ENCODE measurements at regions not wholly inside any gene's neighbourhood (a gene's known extent, or its start where the extent isn't known, plus 50 kb on each side); places are given as distances from the start of the nearest gene placed in this dataset.
A peak's percentile ranks its signal among the peaks of the same experiment; 100 is the strongest.

DNA sequence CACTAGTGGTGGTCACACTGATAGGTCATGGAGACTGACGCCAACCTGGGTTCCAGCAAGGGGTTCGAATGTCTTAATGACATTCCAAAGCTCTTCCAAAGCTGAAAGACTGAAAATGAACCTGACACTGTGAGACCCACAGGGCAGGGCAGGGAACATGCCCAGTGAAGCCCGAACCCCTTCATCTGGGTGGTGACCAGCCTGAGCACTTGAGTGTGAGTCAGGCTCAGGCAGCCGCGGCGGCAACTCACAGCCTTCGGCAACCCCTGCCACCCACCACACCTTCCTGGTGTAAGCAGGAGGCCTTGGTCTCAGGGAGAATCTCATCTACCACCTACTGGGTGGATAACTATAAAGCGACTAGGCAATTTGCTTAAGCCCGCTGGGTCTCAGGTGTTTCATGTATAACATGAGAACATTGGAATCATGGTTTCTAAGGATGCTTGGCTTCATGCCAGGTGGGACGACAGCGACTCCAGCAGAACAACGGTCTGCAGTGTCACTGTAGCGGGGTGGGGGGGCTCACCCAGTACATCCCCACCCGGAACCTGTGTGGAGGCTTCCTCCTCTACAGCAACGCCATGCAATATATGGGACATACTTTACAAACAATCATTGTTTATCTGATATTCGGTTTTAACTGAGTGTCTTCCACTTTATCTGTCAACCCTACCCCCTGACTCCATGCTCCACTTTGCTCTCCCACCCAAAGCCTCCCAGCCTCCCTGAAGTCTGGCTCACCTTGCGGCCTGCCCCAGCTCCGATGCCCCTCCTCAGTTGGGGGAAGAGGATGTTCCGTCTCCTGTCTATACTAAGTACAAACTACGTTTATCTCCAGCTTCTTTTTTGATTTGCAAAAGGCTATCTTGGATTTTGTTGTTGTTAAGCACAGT lies 125.0 kb upstream of the MEF2A start:
- DNase-seq (ENCODE audit: low read depth in 3 of 3, low spot score in 1 of 3): no peak

- DNase-seq (ENCODE audit: low read depth in 3 of 3, low spot score in 1 of 3): no peak
These were observed 124.4 kb upstream of the MEF2A start for GRCh38 chr15:99441444-99441800.

GRCh38 chr15:99441871-99442251 lies 123.9 kb upstream of the MEF2A start:
- DNase-seq (ENCODE audit: low read depth in 3 of 3, low spot score in 1 of 3): no peak

- no peak for DNase-seq (ENCODE audit: low read depth in 3 of 3, low spot score in 1 of 3)
These were observed 123.4 kb upstream of the MEF2A start for GRCh38 chr15:99442252-99442897.

DNA sequence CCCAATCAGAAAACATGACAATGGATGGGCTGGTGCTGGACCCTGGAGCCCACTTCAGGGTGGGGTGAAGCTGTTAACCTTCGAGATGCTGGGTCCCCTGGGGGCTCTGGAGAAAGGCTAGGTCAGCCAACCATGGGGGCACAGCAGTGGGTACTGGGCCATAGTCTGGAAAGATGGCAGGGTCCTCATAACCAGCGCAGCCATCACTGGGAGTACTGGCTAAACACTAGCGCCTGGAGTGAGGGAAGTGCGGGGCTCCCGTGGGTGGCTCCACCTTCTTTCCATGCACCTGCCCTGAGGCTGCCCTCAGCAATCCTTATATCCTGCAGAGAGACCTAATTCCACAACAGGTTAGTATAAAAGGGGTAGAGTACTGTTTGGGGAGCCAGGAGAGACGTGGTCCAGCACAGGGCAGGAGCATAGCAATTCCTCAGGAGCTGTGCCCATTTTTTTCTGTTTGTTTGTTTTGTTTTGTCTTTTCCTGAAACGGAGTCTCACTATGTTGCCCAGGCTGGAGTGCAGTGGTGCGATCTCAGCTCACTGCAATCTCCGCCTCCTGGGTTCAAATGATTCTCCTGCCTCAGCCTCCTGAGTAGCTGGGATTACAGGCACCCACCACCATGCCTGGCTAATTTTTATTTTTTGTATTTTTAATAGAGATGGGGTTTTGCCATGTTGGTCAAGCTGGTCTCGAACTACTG lies 122.6 kb upstream of the MEF2A start:
- DNase-seq (ENCODE audit: low read depth in 3 of 3, low spot score in 1 of 3): no peak

DNA sequence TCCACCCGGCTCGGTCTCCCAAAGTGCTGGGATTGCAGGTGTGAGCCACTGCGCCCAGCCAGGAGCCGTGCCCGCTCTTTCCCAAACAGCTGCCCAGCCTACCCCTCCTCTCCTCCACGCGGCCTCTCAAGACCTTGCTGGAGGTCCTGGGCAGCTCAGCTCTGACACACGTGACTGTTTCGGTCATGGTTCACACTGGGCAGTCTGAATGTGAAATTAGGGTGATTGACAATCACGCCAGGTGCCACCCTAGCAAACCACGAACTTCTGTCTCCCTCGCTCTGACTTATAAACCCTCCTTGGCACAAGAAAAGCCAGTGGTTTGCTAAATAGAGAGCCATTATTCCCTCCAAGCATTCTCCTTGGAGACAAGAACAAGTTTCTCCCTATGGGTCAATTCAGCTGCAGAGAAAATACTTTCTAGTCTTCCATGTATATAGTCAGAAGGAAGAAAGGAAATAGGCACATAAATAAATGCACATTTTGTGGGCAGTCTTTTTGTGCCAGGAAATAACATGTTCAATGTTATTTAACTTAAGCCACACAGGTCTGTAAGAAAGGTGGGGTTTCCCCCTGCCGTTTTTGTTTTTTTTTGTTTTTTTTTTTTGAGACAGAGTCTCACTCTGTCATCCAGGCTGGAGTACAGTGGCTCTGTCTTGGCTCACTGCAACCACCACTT lies 121.9 kb upstream of the MEF2A start:
- DNase-seq (ENCODE audit: low read depth in 3 of 3, low spot score in 1 of 3): no peak

GRCh38 chr15:99445272-99445850 lies 120.4 kb upstream of the MEF2A start:
- DNase-seq (ENCODE audit: low read depth in 3 of 3, low spot score in 1 of 3): no peak

DNA sequence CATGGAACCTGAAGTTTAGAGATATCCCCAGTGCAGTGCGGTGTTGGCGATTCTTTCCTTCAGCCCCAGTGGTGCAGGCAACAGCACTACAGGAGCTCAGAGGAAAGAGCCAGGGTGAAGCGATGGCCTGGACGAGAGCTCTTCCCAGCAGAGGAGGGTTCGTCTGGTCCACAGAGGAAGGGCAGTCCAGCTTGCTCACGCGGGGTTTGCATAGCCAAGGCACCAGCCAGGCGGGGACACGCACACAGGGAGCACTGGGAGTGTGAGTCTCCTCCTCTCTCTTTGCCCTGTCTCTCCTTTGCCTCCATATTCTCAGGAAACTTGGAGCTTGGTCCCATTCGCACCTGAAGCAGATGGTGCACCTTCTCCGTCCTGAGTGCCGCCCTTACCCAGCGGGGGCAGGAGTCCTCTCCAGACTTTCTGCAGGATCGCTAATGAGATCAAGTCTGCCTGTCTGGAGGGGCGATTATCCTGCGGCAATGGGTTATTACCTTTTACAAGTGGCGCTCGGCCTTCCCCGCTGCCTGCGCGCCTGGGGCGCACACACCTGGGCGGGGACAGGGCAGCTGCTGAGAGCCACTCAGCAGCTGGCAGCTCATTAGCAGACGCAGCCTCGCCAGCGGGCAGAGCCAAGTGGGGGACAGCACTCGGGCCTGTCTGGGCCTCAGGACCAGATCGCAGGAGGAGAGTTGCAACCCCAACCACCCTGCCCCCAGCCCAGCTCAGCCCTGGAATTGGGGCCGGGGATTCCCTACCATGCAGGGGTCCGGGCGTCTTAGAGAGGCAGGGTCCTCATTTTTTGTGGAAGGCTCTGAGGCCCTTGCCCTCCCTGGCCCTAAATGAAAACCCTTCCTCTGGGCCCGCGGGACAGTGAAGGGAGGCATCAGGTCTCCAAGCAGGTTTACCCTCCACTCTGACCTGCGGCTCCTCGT lies 119.0 kb upstream of the MEF2A start:
- DNase-seq (ENCODE audit: low read depth in 3 of 3, low spot score in 1 of 3): no peak

GRCh38 chr15:99447497-99448371 lies 118.0 kb upstream of the MEF2A start:
- DNase-seq (ENCODE audit: low read depth in 3 of 3, low spot score in 1 of 3): no peak

DNA sequence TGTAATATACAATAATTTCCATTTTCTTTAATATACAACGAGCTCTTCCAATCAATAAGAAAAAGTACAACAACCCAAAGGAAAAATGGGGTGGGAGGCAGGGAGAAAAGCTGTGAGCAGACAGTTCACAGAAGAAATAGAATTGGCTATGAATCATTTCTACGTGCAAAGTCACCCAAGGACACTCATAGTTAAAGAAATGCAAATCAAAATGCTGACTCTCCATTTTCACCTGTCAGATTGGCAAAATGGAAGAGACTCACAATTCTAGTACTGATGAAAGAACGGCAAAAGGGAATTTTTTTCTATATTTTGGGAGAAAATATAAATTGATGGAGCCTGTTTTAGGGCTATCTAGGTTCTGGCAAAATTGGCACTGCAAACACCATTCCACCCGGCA lies 116.3 kb upstream of the MEF2A start:
- DNase-seq (ENCODE audit: low read depth in 3 of 3, low spot score in 1 of 3): no peak

DNA sequence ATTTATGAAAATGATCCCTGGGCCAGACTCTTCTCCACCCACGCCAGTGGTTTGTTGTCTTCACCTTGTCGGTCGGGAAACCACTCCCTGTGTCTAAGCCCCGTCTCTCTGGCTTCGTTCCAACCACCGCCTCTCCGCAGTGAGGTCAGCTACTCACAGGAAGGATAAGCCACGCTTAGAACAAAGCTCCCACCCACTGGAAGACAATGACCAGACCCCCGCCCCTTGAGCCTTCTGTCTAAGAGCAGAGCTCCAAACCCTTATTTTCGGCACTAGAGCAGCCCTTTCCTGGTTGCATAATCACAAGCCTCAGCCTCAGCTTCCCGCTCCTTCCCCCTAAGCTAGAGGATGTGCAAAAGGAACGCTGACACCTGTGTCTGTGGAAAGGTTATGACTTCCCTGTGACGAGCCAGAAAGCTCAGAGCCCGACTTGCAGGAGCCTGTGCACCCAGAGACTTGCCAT lies 114.9 kb upstream of the MEF2A start:
- peak; percentile 29 to 49 (median 37) for DNase-seq (ENCODE audit: low read depth in 3 of 3, low spot score in 1 of 3)

DNA sequence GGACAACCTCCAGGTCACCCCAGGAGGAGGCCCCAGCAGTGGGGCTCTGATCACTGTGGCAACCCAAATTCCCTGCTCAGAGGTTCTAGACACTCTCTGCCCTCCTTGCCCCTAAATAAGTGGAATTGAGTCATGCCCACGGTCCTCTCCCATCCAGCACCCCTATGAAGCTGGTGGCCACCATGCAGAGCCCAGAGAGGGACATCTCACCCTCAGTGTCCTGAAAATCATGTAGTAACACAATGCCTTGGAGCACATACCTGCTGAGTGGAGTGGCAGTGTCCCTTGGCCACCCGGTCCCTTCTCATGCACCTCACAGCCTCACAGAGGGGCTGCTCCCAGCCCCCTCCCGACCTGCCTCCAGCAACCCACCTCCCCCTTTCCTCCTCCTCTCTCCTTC lies 114.3 kb upstream of the MEF2A start:
- DNase-seq (ENCODE audit: low read depth in 3 of 3, low spot score in 1 of 3): no peak

DNA sequence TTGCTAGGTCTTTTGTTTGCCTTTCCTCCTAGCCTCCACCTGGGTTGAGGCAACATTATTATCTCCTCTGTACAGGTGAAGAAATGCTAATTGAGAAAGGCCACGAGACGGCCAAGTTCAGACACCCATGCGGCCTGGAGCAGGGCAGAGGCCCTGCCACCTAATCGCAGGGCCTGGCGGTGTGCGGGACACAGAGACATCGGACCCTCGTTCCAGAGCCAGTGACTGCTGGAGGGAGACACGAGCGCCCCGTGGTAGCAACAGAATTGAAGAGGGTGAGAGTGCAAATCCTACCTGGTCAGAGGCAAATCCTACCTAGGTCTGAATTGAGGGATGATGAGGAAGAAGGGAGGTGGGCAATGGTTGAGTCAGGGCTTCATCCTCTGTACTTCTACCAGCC lies 113.8 kb upstream of the MEF2A start:
- no peak for DNase-seq (ENCODE audit: low read depth in 3 of 3, low spot score in 1 of 3)

DNA sequence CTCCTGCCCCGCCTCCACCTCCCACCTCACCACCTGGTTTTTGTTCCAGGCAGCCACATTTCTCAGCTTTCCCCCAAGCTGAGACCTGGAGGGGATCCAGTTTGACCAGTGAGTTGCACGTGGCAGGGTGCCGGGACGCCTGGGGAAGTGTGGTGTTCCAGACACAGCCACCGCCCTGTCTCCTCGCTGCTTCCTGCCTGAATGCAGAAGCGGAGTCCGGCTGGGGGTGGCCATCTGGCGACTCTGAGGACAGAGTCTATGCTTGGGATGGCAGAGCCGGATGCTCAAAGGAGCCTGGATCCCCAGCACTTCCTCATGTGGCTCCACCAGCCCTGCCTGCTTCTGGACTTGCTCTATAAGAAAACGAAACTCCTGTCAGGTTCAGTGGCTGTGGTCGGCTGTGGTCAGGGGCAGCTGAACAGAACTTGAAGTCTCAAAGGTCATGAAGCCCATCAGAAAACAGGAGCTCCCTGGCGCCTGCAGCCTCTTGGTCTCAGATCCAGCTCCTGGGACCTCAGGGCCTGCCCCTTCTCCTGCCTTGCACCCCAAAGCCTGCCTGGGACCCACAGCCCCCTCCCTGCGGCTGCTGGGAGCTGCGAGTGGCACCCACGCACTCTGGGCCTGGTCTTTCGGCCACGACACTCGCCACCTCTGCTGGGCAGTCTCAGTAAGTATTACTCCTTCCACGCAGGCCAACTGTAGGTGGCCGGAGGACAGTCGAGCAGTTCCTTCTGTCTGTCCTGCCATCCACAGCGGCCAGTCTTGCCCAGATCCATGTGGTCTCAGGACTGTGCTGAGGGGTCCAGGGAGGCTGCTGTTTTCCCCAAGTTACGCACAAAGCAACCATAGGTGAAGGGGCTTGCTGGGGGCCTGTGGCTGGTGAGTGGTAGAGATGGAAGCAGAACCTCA lies 112.8 kb upstream of the MEF2A start:
- no peak for DNase-seq (ENCODE audit: low read depth in 3 of 3, low spot score in 1 of 3)

GRCh38 chr15:99453637-99454030 lies 112.2 kb upstream of the MEF2A start:
- no peak for DNase-seq (ENCODE audit: low read depth in 3 of 3, low spot score in 1 of 3)

- DNase-seq (ENCODE audit: low read depth in 3 of 3, low spot score in 1 of 3): no peak
These were observed 111.5 kb upstream of the MEF2A start for GRCh38 chr15:99454107-99454809.

Measured in stimulated activated CD4-positive, alpha-beta T cell treated with anti-CD3 and anti-CD28 coated beads, TNF-alpha, amount 100 ng/mL, for 1 hour (primary cell).